ENCODE measurements at regions not wholly inside any gene's neighbourhood (a gene's known extent, or its start where the extent isn't known, plus 50 kb on each side); places are given as distances from the start of the nearest gene placed in this dataset.
A peak's percentile ranks its signal among the peaks of the same experiment; 100 is the strongest.

GRCh38 chr1:192489748-192490147 is 85.8 kb upstream of the RGS1 start:
- Histone ChIP-seq H3K9ac (ENCODE audit: control insufficient read depth, insufficient read depth, low read length) (no peak overlapping the region), H3K27me3 (replicated peaks in 1 of 2; ENCODE audit: control insufficient read depth in 2 of 2, insufficient read depth in 2 of 2, low read length in 1 of 2) (no peaks in the 10 kb centered on the region), H4K20me1 (ENCODE audit: control insufficient read depth, insufficient read depth) (no peaks in the 10 kb centered on the region), H3K4me3 (no peak overlapping the region), H3K9me3 (replicated peaks; ENCODE audit: control insufficient read depth, insufficient read depth, low read length) (no peaks in the 10 kb centered on the region), H3K36me3 (ENCODE audit: control insufficient read depth in 2 of 2, insufficient read depth in 2 of 2, low read length in 1 of 2) (no peaks in the 10 kb centered on the region), H3K27ac (ENCODE audit: control insufficient read depth, insufficient read depth) (no peak overlapping the region), H3K4me1 (ENCODE audit: control insufficient read depth, insufficient read depth, low read length) (no peaks in the 10 kb centered on the region), H2AFZ (ENCODE audit: control insufficient read depth, low read depth, low read length) (no peak overlapping the region), H3K4me2 (ENCODE audit: control insufficient read depth, insufficient read depth) (no peak overlapping the region), H3K79me2 (ENCODE audit: control insufficient read depth, insufficient read depth, low read length) (no peaks in the 10 kb centered on the region)
- DNase-seq (ENCODE audit: low read depth, low spot score) = no peak
- ATAC-seq = peak; percentile 92
- TF ChIP-seq CEBPB (IDR thresholded peaks at IDR 0.05; ENCODE audit: borderline replicate concordance in 1 of 2, low read depth in 2 of 2, low read length in 2 of 2) (no peak), EED (IDR thresholded peaks at IDR 0.05; ENCODE audit: low read depth) (no peak), NBN (IDR thresholded peaks at IDR 0.05) (no peak), NR2F1 (conservative IDR thresholded peaks at IDR 0.05) (no peak), CBX3 (IDR thresholded peaks at IDR 0.05; ENCODE audit: borderline replicate concordance, low read depth) (no peak), FOS (IDR thresholded peaks at IDR 0.05; ENCODE audit: borderline replicate concordance, extremely low read depth, insufficient read length) (no peak)
- no peak for FAIRE-seq
- intact Hi-C loops (cut with micrococcal nuclease; ENCODE audit: unreplicated experiment) (no loop called here), in situ Hi-C loops (cut with MboI) (no loop called here)
- RAD21 ChIA-PET (ENCODE audit: unreplicated experiment) = interaction anchor here (1.0 to 1.4 kb wide), 2 partner anchors 12 to 119 kb away, joined by 4 to 5 read pairs; no protein-coding TSS in a partner anchor
- SMC1A ChIA-PET (ENCODE audit: uncharacterized antibody, unreplicated experiment) = interaction anchor here (0.7 to 1.7 kb wide), 6 partner anchors 9 to 127 kb away, joined by 3 to 4 read pairs (median 3); no protein-coding TSS in a partner anchor
- CTCF ChIA-PET = interaction anchor here (0.7 to 2.0 kb wide), 4 partner anchors 12 to 1138 kb away, joined by 3 to 9 read pairs (median 7); no protein-coding TSS in a partner anchor
- POLR2A ChIA-PET = no interaction called here
- WGBS (ENCODE audit: insufficient coverage, insufficient replicate concordance, low lambda C conversion rate, missing lambda C conversion rate) = 0% methylated on average over 2 of the region's 2 CpGs
- BruUV-seq (replicated peaks) = no TSS peak

DNA sequence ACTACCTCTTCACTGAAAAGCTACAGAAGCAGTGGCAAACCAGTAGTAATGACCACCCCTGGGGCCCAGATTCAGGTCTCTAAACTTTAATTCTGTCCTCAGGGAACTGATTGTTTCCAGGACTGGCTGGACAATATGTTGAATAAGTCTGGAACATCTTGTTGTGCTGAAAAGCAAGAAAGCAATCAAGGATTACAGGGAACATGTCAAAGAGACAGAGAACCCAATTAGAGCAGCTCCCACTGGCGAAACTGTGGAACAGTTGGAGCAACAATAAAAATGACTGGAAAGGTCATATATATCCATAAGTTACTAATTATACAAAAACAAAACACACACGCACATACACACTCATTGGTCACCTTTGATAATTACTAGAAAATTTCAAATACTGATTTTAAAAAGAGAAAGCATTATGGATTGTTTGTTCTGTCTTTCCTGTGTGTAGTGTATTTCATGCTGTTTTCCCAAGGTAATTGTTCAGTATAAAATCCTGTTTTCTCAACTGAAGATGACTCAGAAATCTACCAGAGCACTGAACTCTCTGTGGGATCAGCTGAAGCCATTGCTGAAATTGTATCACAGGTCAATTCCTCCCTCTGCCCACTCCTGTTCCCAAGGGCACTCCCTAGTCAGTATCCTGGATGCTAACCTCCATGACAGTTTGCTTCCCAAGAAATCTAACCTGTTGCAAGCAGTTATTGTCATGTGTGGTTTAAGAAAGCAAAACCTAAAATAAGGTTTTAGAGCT is 83.6 kb upstream of the RGS1 start:
- Histone ChIP-seq H3K36me3 (ENCODE audit: control insufficient read depth in 2 of 2, insufficient read depth in 2 of 2, low read length in 1 of 2) (no peaks in the 10 kb centered on the region), H3K9me3 (replicated peaks; ENCODE audit: control insufficient read depth, insufficient read depth, low read length) (no peaks in the 10 kb centered on the region), H3K27ac (ENCODE audit: control insufficient read depth, insufficient read depth) (no peak overlapping the region), H3K4me3 (no peak overlapping the region), H3K9ac (ENCODE audit: control insufficient read depth, insufficient read depth, low read length) (no peak overlapping the region), H2AFZ (ENCODE audit: control insufficient read depth, low read depth, low read length) (no peak overlapping the region), H3K27me3 (replicated peaks in 1 of 2; ENCODE audit: control insufficient read depth in 2 of 2, insufficient read depth in 2 of 2, low read length in 1 of 2) (no peaks in the 10 kb centered on the region), H3K4me1 (ENCODE audit: control insufficient read depth, insufficient read depth, low read length) (no peaks in the 10 kb centered on the region), H3K4me2 (ENCODE audit: control insufficient read depth, insufficient read depth) (no peak overlapping the region), H3K79me2 (ENCODE audit: control insufficient read depth, insufficient read depth, low read length) (no peaks in the 10 kb centered on the region), H4K20me1 (ENCODE audit: control insufficient read depth, insufficient read depth) (no peaks in the 10 kb centered on the region)
- no TSS peak for BruUV-seq (replicated peaks)
- ChIA-PET SMC1A (ENCODE audit: uncharacterized antibody, unreplicated experiment) (interaction anchor here (0.6 to 2.4 kb wide), 8 partner anchors 15 to 1831 kb away, joined by 3 to 16 read pairs (median 4); no protein-coding TSS in a partner anchor), POLR2A (no interaction called here), CTCF (interaction anchor here (0.7 to 2.9 kb wide), 5 partner anchors 14 to 527 kb away, joined by 3 to 11 read pairs (median 4); no protein-coding TSS in a partner anchor), RAD21 (ENCODE audit: unreplicated experiment) (interaction anchor here (0.8 to 1.5 kb wide), 4 partner anchors 14 to 119 kb away, joined by 3 to 8 read pairs (median 4); no protein-coding TSS in a partner anchor)
- in situ Hi-C loops (cut with MboI) = no loop called here
- WGBS (ENCODE audit: insufficient coverage, insufficient replicate concordance, low lambda C conversion rate, missing lambda C conversion rate) = 29% methylated on average over 2 of the region's 2 CpGs
- intact Hi-C loops (cut with micrococcal nuclease; ENCODE audit: unreplicated experiment) = no loop called here
- no peak for FAIRE-seq
- no peak for ATAC-seq
- DNase-seq (ENCODE audit: low read depth, low spot score) = no peak
- TF ChIP-seq ZNF274 (IDR thresholded peaks at IDR 0.05; ENCODE audit: insufficient read depth, insufficient read length) (no peak), CHD4 (IDR thresholded peaks at IDR 0.05) (no peak), RELB (IDR thresholded peaks at IDR 0.05; ENCODE audit: low read depth) (no peak), FOS (IDR thresholded peaks at IDR 0.05; ENCODE audit: borderline replicate concordance, extremely low read depth, insufficient read length) (no peak), RCOR1 (conservative IDR thresholded peaks at IDR 0.05; ENCODE audit: low read depth, low read length) (no peak), CBX3 (IDR thresholded peaks at IDR 0.05; ENCODE audit: borderline replicate concordance, low read depth) (no peak), SUPT20H (IDR thresholded peaks at IDR 0.05; ENCODE audit: borderline replicate concordance, control insufficient read depth, low read depth, low read length) (no peak), NRF1 (conservative IDR thresholded peaks at IDR 0.05; ENCODE audit: low read depth, low read length) (no peak)
- TF ChIP-seq, protein P1, sequence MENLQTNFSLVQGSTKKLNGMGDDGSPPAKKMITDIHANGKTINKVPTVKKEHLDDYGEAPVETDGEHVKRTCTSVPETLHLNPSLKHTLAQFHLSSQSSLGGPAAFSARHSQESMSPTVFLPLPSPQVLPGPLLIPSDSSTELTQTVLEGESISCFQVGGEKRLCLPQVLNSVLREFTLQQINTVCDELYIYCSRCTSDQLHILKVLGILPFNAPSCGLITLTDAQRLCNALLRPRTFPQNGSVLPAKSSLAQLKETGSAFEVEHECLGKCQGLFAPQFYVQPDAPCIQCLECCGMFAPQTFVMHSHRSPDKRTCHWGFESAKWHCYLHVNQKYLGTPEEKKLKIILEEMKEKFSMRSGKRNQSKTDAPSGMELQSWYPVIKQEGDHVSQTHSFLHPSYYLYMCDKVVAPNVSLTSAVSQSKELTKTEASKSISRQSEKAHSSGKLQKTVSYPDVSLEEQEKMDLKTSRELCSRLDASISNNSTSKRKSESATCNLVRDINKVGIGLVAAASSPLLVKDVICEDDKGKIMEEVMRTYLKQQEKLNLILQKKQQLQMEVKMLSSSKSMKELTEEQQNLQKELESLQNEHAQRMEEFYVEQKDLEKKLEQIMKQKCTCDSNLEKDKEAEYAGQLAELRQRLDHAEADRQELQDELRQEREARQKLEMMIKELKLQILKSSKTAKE (IDR thresholded peaks at IDR 0.05; ENCODE audit: low read depth, poor library complexity, severe bottlenecking) = no peak
